ENCODE measurements at regions not wholly inside any gene's neighbourhood (a gene's known extent, or its start where the extent isn't known, plus 50 kb on each side); places are given as distances from the start of the nearest gene placed in this dataset.

GRCh38 chr11:80393210-80393609 is 952.4 kb upstream of the TENM4 start:
- intact Hi-C loops (cut with micrococcal nuclease), result no loop called here
- no peak overlapping the region for H3K4me3 Mint-ChIP-seq
- ATAC-seq, result no peak
- no peak for DNase-seq
- ChIA-PET POLR2A (no interaction called here), CTCF (no interaction called here)
- no peak for TF ChIP-seq CTCF (IDR thresholded peaks at IDR 0.05)
- H3K4me1 Mint-ChIP-seq (ENCODE audit: low read depth), result no peaks in the 10 kb centered on the region
- no peak overlapping the region for H3K27ac Mint-ChIP-seq
- peaks cover 4% of the 10 kb centered on the region for H3K9me3 Mint-ChIP-seq
- no peaks in the 10 kb centered on the region for H3K36me3 Mint-ChIP-seq (ENCODE audit: low read depth)
- H3K27me3 Mint-ChIP-seq, result no peaks in the 10 kb centered on the region

GRCh38 chr11:80390505-80390904 is 949.7 kb upstream of the TENM4 start:
- no peaks in the 10 kb centered on the region for H3K27me3 Mint-ChIP-seq
- H3K4me1 Mint-ChIP-seq (ENCODE audit: low read depth), result no peaks in the 10 kb centered on the region
- H3K9me3 Mint-ChIP-seq, result peaks cover 5% of the 10 kb centered on the region
- POLR2A ChIA-PET, result no interaction called here
- no peak overlapping the region for H3K27ac Mint-ChIP-seq
- H3K4me3 Mint-ChIP-seq, result no peak overlapping the region
- ATAC-seq (no peak), DNase-seq (no peak)
- TF ChIP-seq CTCF (IDR thresholded peaks at IDR 0.05), result no peak
- H3K36me3 Mint-ChIP-seq (ENCODE audit: low read depth), result no peaks in the 10 kb centered on the region
- intact Hi-C loops (cut with micrococcal nuclease), result no loop called here
- CTCF ChIA-PET, result no interaction called here

GRCh38 chr11:80388536-80388935 is 947.7 kb upstream of the TENM4 start:
- no peak for DNase-seq
- no peaks in the 10 kb centered on the region for H3K4me1 Mint-ChIP-seq (ENCODE audit: low read depth)
- ATAC-seq, result no peak
- ChIA-PET POLR2A (no interaction called here), CTCF (no interaction called here)
- H3K4me3 Mint-ChIP-seq, result no peak overlapping the region
- H3K27ac Mint-ChIP-seq, result no peak overlapping the region
- intact Hi-C loops (cut with micrococcal nuclease), result no loop called here
- H3K27me3 Mint-ChIP-seq, result no peaks in the 10 kb centered on the region
- peaks cover 5% of the 10 kb centered on the region for H3K9me3 Mint-ChIP-seq
- TF ChIP-seq CTCF (IDR thresholded peaks at IDR 0.05), result no peak
- no peaks in the 10 kb centered on the region for H3K36me3 Mint-ChIP-seq (ENCODE audit: low read depth)

- Mint-ChIP-seq H3K4me1 (ENCODE audit: low read depth) (no peaks in the 10 kb centered on the region), H3K27ac (no peak overlapping the region), H3K36me3 (ENCODE audit: low read depth) (no peaks in the 10 kb centered on the region), H3K9me3 (peaks cover 5% of the 10 kb centered on the region), H3K4me3 (no peak overlapping the region), H3K27me3 (no peaks in the 10 kb centered on the region)
- intact Hi-C loops (cut with micrococcal nuclease), result no loop called here
- no peak for TF ChIP-seq CTCF (IDR thresholded peaks at IDR 0.05)
- DNase-seq (no peak), ATAC-seq (no peak)
- ChIA-PET POLR2A (no interaction called here), CTCF (no interaction called here)
These were observed 947.3 kb upstream of the TENM4 start for GRCh38 chr11:80388130-80388529.

- Mint-ChIP-seq H3K27ac (no peak overlapping the region), H3K36me3 (ENCODE audit: low read depth) (no peaks in the 10 kb centered on the region), H3K9me3 (peaks cover 3% of the 10 kb centered on the region), H3K4me3 (no peak overlapping the region), H3K27me3 (no peaks in the 10 kb centered on the region), H3K4me1 (ENCODE audit: low read depth) (no peaks in the 10 kb centered on the region)
- intact Hi-C loops (cut with micrococcal nuclease), result no loop called here
- TF ChIP-seq CTCF (IDR thresholded peaks at IDR 0.05), result no peak
- POLR2A ChIA-PET, result no interaction called here
- ATAC-seq (no peak), DNase-seq (no peak)
- CTCF ChIA-PET, result no interaction called here
These were observed 942.8 kb upstream of the TENM4 start for GRCh38 chr11:80383655-80384054.
